RWPE2 (cell line): ENCODE measurements at regions not wholly inside any gene's neighbourhood (a gene's known extent, or its start where the extent isn't known, plus 50 kb on each side); places are given as distances from the start of the nearest gene placed in this dataset.

Source experiments
- ATAC-seq: fragments of 200-7000 bp; cut with Tn5 transposase; 3 replicates; pipeline ENCODE4 v1.9.1; 2021; ENCODE audit warnings: low read depth
- DNase-seq: peaks from one replicate; pipeline ENCODE4 v3.0.0-alpha.2; 2020; ENCODE audit warnings: low spot score
- H3K27ac ChIP-seq: fragments of 450-650 bp; 2 replicates; pipeline ENCODE4 v1.5.1; 2017; ENCODE audit warnings: mild to moderate bottlenecking; ENCODE audit not compliant: poor library complexity, severe bottlenecking
- H3K27me3 ChIP-seq: fragments of 250-450 bp; sonication (Bioruptor Pico); 2 replicates; pipeline ENCODE4 v1.5.1; 2021; ENCODE audit warnings: mild to moderate bottlenecking, moderate library complexity; ENCODE audit not compliant: insufficient read depth, poor library complexity, severe bottlenecking
- H3K36me3 ChIP-seq: fragments of 250-450 bp; sonication (Bioruptor Pico); 2 replicates; pipeline ENCODE4 v1.5.1; 2020; ENCODE audit warnings: low read depth, mild to moderate bottlenecking, moderate library complexity
- H3K4me1 ChIP-seq: fragments of 250-450 bp; sonication (Bioruptor Pico); 2 replicates; pipeline ENCODE4 v1.5.1; 2021; ENCODE audit warnings: mild to moderate bottlenecking, moderate library complexity; ENCODE audit not compliant: insufficient read depth, poor library complexity, severe bottlenecking
- H3K4me3 ChIP-seq: fragments of 250-450 bp; sonication (Bioruptor Pico); 2 replicates; pipeline ENCODE4 v1.5.1; 2021; ENCODE audit warnings: mild to moderate bottlenecking, moderate library complexity; ENCODE audit not compliant: severe bottlenecking
- H3K9me3 ChIP-seq: fragments of 250-450 bp; sonication (Bioruptor Pico); 2 replicates; pipeline ENCODE4 v1.5.1; 2021; ENCODE audit warnings: mild to moderate bottlenecking, moderate library complexity; ENCODE audit not compliant: severe bottlenecking
- TF ChIP-seq, protein P1 (sequence below): fragments of 450-650 bp; IDR thresholded peaks from one replicate; pipeline ENCODE4 v1.5.1; 2017; ENCODE audit warnings: mild to moderate bottlenecking, moderate library complexity; ENCODE audit not compliant: poor library complexity, severe bottlenecking

- Histone ChIP-seq H3K9me3 (peaks cover 3% of the 10 kb centered on the region), H3K27ac (no peak overlapping the region), H3K36me3 (no peaks in the 10 kb centered on the region), H3K4me3 (no peak overlapping the region), H3K4me1 (no peaks in the 10 kb centered on the region), H3K27me3 (peaks cover 1% of the 10 kb centered on the region)
- ATAC-seq (no peak), DNase-seq (no peak)
- TF ChIP-seq, protein P1, sequence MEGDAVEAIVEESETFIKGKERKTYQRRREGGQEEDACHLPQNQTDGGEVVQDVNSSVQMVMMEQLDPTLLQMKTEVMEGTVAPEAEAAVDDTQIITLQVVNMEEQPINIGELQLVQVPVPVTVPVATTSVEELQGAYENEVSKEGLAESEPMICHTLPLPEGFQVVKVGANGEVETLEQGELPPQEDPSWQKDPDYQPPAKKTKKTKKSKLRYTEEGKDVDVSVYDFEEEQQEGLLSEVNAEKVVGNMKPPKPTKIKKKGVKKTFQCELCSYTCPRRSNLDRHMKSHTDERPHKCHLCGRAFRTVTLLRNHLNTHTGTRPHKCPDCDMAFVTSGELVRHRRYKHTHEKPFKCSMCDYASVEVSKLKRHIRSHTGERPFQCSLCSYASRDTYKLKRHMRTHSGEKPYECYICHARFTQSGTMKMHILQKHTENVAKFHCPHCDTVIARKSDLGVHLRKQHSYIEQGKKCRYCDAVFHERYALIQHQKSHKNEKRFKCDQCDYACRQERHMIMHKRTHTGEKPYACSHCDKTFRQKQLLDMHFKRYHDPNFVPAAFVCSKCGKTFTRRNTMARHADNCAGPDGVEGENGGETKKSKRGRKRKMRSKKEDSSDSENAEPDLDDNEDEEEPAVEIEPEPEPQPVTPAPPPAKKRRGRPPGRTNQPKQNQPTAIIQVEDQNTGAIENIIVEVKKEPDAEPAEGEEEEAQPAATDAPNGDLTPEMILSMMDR: no peak
These were observed 240.3 kb upstream of the IRX3 start for GRCh38 chr16:54526916-54527315.

DNA sequence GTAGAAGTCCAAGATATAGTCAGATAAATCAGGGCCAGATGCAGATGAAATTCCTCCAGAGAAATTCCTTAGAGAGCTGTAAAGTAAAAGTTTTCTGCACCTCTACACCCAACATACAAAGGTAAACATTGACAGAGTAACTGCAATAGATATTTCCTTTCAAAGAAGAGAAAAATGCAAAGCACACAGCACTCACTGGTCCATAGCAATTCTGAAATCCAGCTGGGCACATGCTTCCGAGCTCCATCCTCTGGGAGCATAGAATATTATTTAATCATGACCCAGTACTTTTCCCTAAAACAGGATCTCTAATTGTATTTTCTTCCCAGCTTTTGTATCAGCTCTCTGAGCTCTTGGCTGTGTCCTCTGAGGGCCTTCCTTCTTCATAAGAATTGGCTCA is 239.5 kb upstream of the IRX3 start:
- TF ChIP-seq, protein P1: no peak
- ATAC-seq: no peak

DNA sequence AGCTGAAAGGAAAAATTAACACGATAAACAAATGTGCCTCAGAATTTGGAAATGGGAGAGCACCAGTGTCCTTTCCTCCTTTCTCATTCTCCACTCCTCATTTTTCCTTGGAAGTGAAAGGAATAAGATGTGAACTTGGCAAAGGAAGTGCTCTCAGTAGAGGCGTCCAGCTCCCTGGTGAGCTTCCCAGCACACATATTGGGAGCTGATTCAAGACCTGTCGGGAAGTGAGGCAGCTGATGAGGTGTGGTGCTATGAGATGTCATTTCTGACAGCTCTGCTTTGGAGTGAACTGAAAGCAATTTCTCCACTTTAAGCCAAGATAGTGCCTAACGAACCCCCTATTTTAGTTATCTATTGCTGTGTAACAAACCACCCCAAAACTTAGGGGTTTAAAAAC is 238.5 kb upstream of the IRX3 start:
- Histone ChIP-seq H3K27ac (no peak overlapping the region), H3K36me3 (no peaks in the 10 kb centered on the region), H3K9me3 (peaks cover 3% of the 10 kb centered on the region), H3K4me3 (no peak overlapping the region), H3K27me3 (peaks cover 2% of the 10 kb centered on the region), H3K4me1 (no peaks in the 10 kb centered on the region)
- TF ChIP-seq, protein P1: no peak
- DNase-seq (no peak), ATAC-seq (no peak)

More for the DNA sequence above, 239.5 kb upstream of the IRX3 start:
- DNase-seq: no peak
- no peaks in the 10 kb centered on the region for H3K4me1 ChIP-seq
- no peak overlapping the region for H3K27ac ChIP-seq
- H3K27me3 ChIP-seq: peaks cover 2% of the 10 kb centered on the region
- no peak overlapping the region for H3K4me3 ChIP-seq
- peaks cover 3% of the 10 kb centered on the region for H3K9me3 ChIP-seq
- no peaks in the 10 kb centered on the region for H3K36me3 ChIP-seq

- Histone ChIP-seq H3K27ac (no peak overlapping the region), H3K9me3 (peaks cover 3% of the 10 kb centered on the region), H3K4me3 (no peak overlapping the region), H3K4me1 (no peaks in the 10 kb centered on the region), H3K27me3 (peaks cover 2% of the 10 kb centered on the region), H3K36me3 (no peaks in the 10 kb centered on the region)
- no peak for DNase-seq
- ATAC-seq: no peak
- TF ChIP-seq, protein P1: no peak
These were observed 236.0 kb upstream of the IRX3 start for GRCh38 chr16:54522584-54522983.

- Histone ChIP-seq H3K27ac (no peak overlapping the region), H3K4me1 (no peaks in the 10 kb centered on the region), H3K36me3 (no peaks in the 10 kb centered on the region), H3K9me3 (peaks cover 3% of the 10 kb centered on the region), H3K27me3 (peaks cover 2% of the 10 kb centered on the region), H3K4me3 (no peak overlapping the region)
- TF ChIP-seq, protein P1: no peak
- DNase-seq: no peak
- ATAC-seq: no peak
These were observed 234.7 kb upstream of the IRX3 start for GRCh38 chr16:54521327-54521726.
